ENCODE measurements at regions not wholly inside any gene's neighbourhood (a gene's known extent, or its start where the extent isn't known, plus 50 kb on each side); places are given as distances from the start of the nearest gene placed in this dataset.

DNA sequence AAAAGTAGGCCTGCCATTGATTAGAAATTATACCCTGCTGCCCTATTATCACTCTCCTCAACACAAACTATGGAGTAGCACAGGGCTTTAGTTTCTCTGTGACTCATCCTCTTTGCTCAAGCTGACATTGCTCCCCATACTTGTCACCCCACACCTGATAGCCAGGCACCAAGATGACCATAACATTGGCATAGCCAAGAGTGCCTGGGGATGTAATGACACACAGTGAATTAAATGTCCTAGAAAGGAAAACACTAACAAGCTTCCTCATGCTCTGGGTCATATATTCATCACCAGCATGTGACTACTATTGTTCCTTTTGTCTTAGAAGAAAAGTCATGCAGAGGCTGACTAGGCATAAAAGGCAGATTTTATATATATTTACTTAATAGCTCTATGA is 137.8 kb upstream of the RND3 start:
- TF ChIP-seq, protein P1, sequence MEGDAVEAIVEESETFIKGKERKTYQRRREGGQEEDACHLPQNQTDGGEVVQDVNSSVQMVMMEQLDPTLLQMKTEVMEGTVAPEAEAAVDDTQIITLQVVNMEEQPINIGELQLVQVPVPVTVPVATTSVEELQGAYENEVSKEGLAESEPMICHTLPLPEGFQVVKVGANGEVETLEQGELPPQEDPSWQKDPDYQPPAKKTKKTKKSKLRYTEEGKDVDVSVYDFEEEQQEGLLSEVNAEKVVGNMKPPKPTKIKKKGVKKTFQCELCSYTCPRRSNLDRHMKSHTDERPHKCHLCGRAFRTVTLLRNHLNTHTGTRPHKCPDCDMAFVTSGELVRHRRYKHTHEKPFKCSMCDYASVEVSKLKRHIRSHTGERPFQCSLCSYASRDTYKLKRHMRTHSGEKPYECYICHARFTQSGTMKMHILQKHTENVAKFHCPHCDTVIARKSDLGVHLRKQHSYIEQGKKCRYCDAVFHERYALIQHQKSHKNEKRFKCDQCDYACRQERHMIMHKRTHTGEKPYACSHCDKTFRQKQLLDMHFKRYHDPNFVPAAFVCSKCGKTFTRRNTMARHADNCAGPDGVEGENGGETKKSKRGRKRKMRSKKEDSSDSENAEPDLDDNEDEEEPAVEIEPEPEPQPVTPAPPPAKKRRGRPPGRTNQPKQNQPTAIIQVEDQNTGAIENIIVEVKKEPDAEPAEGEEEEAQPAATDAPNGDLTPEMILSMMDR (IDR thresholded peaks at IDR 0.05 in 2 of 3, conservative IDR thresholded peaks at IDR 0.05 in 1 of 3; ENCODE audit: borderline replicate concordance in 1 of 3, insufficient read depth in 1 of 3, low read depth in 2 of 3, low read length in 2 of 3), result no peak
- TF ChIP-seq EZH2 (IDR thresholded peaks at IDR 0.05), result no peak
- no peak for TF ChIP-seq FOSL1 (IDR thresholded peaks at IDR 0.05; ENCODE audit: low read depth)
- TF ChIP-seq POLR2A (IDR thresholded peaks at IDR 0.05; ENCODE audit: borderline replicate concordance, extremely low read depth, insufficient read depth, insufficient read length), result no peak
- no peak for TF ChIP-seq EZH2phosphoT487 (IDR thresholded peaks at IDR 0.05; ENCODE audit: borderline replicate concordance)
- no peak for TF ChIP-seq CEBPB (IDR thresholded peaks at IDR 0.05; ENCODE audit: low read depth)
- no peak for TF ChIP-seq POLR2AphosphoS5 (IDR thresholded peaks at IDR 0.05; ENCODE audit: low read depth, low read length)
- TF ChIP-seq ZNF274 (IDR thresholded peaks at IDR 0.05; ENCODE audit: low read depth, low read length), result no peak
